GM21447 (cell line): ENCODE measurements at regions not wholly inside any gene's neighbourhood (a gene's known extent, or its start where the extent isn't known, plus 50 kb on each side); places are given as distances from the start of the nearest gene placed in this dataset.

Source experiments
- ATAC-seq: cut with Tn5 transposase; IDR thresholded peaks from one replicate; pipeline ENCODE4 v1.9.1; 2021; ENCODE audit not compliant: unreplicated experiment

DNA sequence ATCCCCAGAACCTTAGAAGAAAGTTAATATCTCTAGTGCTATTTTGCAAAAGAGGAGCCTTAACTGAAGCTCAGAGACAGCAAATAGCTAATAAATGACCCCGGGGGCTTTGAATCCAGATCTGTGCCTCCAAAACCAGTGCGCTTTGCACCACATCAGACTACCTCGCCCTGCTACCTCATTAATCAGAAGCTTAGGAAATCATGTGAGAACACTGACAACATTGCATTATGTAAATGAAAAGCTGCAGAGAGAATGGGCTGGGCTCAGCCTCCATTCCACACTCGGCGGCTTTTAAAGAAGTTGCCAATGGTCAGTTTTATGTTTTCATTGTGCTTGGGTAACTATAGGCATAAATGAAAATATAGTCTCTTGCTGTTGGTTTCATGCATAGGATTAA, 54.0 kb upstream of the STMND1 start:
- ATAC-seq: no peak

DNA sequence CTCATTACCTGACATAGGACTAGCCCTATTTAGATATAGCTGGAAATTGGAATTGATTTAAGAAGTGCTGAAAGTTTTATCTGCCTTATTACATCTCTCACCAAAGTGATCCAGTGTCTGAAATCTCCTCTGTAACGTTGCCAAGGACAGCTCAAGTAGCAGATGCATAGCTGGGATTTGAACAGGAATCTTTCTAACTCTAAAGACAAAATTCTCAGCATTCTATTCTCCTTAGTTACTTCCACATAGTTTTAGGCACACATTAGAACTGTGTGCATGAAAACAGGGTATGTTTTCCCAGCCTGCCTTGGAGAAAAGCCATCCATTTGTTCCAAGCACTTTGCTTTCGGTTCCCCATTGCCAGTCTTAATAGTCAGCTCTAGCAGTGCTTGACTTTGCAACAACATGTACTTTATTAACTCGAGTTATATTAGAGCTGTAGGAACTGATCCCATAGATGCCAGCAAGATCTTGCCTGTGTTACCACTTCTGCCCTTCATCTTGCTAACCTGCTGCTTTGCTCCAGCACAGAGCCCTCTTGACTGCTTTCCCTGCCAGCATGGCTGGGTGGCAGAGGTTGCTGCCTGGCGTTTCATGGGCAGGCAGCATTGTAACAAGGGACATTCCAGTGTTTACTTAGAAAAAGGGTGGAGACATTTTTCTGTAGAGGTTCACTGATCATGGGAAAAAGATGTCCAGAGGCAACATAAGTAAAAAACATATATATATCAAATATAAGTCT, 56.1 kb upstream of the STMND1 start:
- no peak for ATAC-seq

DNA sequence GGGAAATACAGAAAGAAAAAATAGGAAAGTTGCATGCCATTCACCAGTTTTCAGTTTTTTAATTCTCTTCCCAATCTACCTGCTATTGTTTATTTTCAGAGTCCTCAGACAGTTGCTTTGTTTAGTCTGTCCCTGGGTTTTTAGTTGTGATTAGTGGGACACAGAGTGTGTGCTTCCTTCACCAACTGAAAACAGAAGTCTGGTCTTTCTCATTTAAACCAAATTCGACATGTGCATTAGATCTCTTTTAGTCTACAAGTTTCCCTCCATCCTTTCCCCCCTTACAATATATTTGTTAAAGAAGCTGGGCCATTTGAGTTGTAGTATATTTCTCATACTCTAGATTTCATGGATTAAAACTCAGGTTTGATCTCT, 58.7 kb upstream of the STMND1 start:
- no peak for ATAC-seq

DNA sequence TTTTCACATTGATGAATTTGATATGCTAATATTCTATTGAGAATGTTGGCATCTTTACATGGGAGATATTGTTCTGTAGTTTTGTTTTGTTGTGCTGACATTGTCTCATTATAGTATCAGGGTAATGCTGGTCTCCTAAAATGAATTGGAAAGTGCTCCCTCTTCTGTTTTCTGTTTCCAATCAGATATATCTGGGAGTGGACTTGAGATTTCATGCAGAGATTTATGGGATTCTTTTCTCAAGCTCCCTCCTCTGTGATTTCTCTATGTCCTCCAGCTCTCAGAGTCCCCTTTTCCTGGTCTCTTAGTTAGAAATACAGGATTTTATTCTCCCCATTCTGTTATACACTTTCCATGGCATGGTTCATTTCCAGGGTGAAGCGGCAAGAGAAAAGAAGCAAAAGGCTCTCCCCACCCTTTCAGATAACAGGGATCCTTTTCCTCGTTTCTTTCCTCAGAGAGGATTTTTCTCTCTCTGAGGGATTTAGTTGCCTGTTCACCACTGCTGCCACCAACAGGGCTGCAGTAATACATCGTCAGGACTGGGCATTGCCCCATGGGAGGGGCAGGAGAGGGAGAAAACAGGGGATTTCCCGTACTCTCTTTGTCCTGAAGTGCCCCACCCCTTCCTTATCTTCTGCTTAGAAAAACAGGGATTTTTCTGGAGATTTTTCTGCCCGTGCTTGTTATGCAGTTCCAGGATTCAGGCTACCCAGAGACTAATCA, 59.3 kb upstream of the STMND1 start:
- ATAC-seq: no peak

DNA sequence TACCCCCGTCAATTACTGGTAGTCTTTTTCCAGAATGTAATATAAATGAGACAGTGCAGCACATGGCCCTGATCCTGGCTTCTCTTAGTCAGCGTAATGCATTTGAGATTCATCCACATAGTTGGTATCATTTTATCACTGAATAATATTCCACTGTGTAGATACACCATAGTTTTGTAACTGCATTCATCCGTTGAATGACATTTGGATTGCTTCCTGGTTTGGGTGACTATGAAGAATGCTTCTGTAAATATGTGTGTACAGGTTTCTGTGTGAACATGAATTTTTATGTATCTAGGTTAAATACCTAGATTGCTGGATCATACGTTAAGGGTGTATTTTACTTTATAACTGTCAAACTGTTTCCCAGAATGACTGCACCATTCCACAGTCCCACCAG, 62.6 kb upstream of the STMND1 start:
- no peak for ATAC-seq

DNA sequence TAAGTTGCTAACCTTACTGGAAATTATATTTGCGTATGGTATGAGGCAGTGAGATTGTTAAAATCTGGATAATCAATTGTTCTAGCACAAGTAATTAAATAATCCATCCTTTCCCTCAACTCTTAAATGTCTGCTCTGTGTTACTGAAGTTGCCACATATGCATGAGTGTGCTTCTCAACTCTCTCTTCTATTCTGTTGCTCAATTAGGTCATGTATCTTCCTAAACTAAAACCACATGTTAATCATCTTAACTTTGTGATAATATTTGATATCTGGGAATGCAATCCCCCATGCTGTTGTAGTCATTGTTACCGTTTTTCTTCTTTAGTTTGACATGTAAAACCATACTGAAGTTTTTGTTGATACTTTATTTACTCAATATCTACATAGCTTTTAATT, 63.5 kb upstream of the STMND1 start:
- no peak for ATAC-seq

DNA sequence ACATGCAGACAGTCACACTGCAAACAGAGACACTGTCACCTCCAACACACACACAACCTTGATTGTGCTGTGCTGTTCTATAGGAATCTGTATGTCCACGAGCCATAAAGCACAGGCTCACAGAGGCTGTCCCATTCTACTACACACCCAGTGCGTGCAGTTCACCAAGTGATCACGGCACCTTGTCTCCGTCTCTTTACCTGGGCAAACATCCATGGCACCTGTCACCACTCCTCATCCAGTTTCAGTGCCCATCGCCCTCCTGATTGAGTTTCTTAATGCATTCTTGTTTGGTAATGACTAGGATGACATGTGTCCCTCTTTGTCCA, 65.8 kb upstream of the STMND1 start:
- ATAC-seq: no peak

DNA sequence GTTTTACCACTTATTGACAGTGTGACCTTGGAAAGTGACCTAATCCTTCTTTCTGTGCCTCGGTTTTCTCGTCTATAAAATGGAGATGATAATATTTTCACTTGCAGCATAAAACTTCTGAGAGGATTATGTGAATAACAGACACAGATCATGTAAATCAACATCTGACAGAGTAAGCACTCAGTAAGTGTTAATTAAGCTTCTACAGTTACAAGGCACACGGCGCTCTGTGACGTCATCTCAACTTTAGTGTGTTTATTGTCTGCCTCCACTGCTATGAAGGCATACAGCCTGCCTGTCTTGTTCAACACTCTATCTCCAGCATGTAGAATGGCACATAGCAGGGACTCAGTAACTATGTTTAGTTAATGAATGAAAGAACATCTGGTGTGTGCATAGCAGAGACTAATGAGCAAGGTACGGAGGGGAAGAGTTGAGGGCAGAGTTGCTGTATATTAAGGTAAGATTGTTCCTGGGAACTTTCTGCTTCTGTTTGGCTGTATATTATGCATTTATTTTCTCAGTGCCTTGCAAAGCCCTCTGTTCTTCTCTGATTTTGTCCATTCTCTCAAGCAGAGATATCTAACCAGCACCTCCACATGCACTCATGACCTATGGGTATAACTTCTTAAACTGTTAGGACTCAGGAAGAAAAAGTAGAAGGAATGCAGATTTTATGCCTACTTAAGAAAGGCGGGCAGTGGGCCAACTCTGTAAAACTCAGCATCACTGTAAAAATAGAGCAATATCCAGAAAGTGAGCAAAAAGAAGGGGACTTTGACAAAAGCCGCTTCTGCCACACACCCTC, 66.4 kb upstream of the STMND1 start:
- ATAC-seq: no peak

DNA sequence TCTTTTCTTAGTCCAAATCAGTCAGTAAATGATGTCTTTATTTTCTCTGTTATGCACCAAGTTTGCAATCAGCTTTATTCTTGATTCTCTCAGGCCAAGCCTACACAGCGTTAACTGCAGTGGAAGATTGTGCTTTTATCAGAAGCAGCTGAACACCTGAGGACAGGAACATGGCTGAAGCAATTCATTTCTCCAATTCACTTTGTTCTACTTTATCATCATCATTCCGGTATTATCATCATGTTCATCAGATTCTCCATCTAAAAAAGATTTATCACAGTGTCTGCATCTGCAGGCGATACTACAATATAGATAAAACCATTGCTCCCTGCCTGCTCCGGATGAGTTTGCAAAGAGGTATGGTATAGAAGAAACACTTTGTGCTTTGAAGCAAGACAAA, 68.1 kb upstream of the STMND1 start:
- no peak for ATAC-seq

DNA sequence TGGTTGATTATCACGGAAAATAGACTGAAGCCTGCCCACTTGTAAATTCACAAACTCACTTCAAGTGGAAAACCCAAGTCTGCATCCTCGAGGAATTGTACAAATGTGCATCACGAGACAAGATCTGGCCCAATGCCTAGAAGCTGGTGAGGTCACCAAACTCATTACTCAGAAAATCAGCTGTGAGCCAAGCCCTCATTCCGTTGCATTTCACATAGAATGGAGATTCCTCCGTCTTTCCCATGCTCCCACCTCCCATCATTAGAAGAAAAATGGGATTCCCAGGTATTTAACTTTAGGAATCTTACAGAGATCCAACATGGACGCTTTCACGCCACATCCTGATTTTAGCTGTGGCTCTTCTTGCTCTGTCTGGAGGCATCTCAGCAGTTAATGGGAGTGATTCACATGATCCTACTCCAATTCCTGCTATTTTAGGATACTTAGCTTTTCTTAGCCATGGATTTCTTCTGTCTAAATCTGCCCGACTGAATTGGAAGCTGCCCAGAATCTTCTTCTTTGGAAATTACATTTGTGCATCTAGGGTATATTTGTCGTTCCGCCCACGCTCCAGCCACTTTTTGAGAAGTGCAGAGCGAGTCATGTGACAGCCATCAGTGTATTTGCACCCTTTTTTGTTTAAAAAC, 68.7 kb upstream of the STMND1 start:
- ATAC-seq: no peak

DNA sequence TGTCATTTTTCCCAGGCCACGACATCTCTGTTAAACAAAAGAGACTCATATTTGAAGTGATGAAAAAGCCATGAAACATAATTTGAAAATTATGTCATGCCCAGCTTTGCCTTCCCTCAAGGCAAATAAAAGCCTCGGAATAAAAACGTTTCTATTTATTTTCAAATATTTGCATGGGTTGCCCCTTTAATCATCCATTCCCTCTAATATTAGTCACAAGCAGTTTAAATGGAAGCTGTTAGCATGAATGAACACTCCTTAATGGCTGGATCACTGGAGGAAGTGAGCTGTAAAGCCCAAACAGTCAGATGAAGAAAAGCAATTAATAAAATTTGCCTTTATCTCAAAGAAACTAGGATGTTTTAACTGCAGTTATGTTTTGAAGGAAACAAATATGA, 69.3 kb upstream of the STMND1 start:
- no peak for ATAC-seq

DNA sequence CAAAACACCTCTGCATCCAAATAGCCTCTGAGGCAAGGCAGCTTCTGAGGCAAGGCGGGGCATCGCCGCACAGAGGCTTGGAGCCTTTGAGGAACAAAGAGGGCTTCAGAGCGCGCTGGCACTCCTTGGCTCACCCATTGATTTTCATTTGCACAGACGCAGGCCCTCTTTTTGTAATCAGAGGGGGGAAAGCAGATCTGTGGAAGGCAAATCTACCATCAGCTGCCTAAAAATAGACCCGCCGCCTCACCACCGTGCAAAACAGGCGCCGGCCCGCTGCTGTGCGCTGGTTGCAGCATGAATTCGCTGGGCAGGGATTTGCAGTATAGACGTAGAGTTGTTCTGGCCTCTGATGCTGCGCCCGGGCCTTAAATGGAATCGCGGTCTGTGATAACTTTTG, 69.9 kb upstream of the STMND1 start:
- ATAC-seq: no peak

DNA sequence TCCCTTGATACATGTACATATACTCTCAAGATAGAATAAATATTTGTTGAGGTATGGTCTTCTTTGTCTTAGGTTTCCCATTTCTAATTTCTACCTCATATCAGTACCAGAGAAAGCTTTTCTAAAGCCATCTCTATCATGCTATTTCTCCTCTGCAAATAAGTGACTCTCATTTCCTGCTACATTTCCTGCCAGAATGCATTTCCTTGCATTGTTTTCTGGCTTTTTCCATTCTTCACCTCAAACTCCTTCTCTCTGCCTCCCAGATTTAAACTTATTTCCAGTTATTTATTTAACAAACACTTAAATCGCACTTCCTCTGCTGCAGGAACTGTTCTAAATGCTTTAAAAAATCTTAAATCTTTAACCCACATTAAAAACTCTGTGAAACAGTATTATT, 74.4 kb upstream of the STMND1 start:
- no peak for ATAC-seq

DNA sequence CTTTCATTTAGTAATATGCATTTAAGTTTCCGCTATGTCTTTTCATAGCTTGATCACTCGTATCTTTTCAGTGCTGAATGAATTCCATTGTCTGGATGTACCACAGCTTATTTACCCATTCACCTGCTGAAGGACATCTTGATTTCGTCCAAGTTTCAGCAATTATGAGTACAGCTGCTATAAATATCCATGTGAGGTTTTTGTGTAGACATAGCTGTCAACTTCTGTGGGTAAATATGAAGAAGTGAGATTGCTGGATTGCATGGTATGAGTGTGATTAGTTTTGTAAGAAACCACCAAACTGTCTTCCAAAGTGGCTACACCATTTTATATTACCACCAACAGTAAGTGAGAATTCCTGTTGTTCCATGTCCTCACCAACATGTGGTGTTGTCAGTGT, 79.2 kb upstream of the STMND1 start:
- no peak for ATAC-seq

DNA sequence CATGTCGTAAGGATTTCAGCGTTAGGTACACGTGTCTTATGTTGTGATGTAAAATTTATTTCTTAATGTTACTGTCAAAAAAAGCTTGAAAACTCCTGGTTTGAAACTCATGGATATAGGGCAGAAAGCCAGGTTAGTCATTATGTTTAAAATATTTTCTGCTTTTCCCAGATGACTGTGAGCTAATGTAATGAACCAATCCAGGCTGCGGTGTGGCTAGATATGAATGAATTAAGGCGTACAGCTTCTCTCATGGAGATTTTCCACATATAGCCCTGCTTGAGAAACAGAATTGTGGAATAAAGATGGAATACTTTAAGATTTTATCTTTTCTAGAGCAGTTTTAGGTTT, 80.3 kb upstream of the STMND1 start:
- ATAC-seq: no peak

DNA sequence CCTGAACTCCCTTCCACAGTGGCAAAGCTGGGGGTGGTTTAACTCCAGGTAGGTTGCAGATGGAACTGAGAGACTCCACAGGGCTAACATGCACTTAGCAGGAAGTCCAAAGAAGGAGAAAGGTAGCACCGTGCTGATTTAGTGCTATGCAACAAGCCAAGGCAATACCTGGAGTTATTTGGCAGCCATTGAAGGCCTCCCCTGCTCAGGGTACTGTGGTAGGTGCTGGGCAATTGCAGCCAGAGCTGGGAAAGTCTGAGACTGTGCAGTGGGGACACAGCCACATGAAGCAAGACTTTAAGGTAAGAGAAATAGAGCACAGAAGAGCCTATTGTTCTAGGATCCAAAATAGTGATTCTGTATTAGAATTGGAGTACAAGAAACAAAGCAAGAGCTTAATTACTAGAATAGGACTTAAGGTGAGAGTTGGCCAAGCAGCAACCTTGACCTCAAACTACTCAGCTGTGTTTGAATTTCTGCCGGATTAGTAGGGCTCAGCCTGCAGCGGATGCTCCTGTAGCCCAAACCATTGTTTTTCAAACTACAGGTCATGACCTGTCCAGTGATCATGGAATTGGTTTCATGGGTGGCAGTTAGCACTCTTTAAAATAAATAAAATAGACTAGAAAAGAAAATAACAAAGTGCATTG, 80.8 kb upstream of the STMND1 start:
- no peak for ATAC-seq

DNA sequence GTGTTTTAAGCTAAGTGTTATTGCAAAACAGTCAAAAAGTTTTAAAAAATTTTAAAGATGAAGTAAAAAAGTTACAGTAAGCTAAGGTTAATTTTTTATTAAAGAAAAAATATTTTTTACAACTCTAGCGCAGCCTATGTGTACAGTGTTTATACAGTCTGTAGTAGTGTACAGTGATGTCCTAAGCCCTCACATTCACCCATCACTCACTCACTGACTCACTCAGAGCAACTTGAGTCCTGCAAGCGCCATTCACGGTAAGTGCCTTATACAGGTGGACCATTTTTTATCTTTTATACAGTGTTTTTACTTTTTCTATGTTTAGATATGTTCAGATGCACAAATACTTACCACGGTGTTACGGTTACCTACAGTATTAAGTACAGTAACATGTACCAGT, 83.4 kb upstream of the STMND1 start:
- ATAC-seq: no peak

DNA sequence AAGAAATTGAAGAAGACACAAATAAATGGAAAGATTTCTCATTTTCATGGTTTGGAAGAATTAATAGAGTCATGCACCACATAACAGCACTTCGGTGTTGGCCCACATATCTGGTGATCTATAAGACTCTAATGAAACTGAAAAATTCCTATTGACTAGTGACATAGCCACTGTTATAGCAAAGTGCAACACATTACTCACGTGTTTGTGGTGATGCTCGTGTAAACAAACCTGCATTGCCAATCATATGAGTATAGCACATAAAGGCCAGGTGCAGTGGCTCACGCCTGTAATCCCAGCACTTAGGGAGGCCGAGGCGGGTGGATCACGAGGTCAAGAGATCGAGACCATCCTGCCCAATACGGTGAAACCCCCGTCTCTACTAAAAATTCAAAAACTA, 84.4 kb upstream of the STMND1 start:
- no peak for ATAC-seq

DNA sequence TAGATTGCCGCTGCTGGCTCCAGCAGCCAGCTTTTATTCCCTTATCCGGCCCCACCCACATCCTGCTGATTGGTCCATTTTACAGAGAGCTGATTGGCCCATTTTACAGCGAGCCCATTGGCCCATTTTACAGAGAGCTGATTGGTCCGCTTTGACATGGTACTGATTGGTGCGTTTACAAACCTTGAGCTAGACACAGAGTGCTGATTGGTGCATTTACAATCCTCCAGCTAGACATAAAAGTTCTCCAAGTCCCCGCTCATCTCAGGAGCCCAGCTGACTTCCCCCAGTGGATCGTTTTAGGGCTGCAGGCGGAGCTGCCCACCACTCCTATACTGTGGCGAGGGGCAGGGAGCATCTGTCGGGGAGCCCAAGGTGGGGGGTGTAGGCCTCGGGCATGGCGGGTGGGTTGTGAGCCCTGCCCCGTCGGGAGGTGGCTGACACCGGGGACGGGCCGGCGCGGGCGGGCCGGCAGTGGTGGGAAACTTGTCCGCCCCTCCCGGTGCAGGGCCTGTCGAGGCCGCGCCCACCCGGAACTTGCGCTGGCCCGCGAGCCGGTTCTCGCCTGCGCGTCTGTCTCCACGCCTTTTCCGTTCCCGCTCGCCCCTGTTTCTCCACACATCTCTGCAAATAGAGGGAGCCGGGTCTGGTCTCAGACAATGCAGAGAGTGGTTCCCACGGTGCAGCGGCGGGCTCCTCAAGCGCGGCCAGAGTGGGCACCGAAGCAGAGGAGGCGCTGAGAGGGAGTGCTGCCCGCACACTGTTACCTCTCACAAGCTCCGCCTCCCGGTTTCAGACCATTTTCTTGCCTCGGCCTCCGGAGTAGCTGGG, 86.1 kb upstream of the STMND1 start:
- no peak for ATAC-seq

DNA sequence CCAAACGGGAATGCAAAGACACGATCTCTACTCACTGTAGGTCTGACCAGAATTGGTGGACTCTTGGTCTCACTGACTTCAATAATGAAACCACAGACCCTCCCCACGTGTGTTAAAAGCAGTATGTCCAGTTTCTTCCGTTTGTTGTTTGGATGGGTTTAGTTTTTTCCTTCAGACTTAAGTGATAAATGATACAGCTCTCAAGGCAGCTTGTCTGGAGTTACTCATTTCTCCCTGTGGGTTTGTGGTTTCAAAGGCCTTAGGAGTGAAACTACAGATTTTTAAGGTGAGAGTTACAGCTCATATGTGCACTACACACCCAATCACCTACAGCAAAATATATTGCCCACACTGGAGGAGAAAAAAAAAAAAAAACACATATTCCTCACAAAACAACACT, 86.7 kb upstream of the STMND1 start:
- ATAC-seq: no peak
